HG02623 (cell line): ENCODE measurements at regions not wholly inside any gene's neighbourhood (a gene's known extent, or its start where the extent isn't known, plus 50 kb on each side); places are given as distances from the start of the nearest gene placed in this dataset.
A peak's percentile ranks its signal among the peaks of the same experiment; 100 is the strongest.
"Not testable (repeated sequence)": the region's sequence is repeated elsewhere in the genome, so short reads cannot be mapped to it uniquely, and the experiment has no call there.

ENCODE experiments used
- ATAC-seq: cut with Tn5 transposase; IDR thresholded peaks from one replicate; pipeline ENCODE4 v1.9.1; 2021; ENCODE audit warnings: moderate library complexity; ENCODE audit not compliant: unreplicated experiment

- ATAC-seq, result no peak
Observed at GRCh38 chr4:81375745-81376144, 96.0 kb downstream of the RASGEF1B start.

- ATAC-seq, result no peak
Observed at GRCh38 chr4:81369886-81370285, 101.8 kb downstream of the RASGEF1B start.

GRCh38 chr4:81366779-81367178, 104.9 kb downstream of the RASGEF1B start:
- no peak for ATAC-seq

DNA sequence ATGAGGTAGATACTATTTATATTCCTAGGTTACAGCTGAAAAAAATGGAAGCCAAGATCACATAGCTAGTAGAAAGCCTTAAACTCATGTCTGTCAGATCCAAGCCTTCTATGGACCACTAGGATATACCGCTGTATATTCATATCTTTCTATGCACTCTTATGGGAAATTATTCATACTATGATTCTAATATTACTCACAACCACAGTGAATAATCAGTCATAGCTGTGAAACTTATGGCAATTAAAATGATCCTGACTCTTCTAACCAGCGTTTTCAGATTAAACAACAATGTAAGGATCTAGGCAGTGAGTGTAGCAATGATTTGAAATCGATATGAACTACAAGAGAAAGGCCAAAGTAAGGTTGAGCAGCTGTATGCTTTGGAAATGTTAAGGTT, 111.0 kb downstream of the RASGEF1B start:
- ATAC-seq, result no peak

- no peak for ATAC-seq
Observed at GRCh38 chr4:81359207-81359606, 112.5 kb downstream of the RASGEF1B start.

- no peak for ATAC-seq
Observed at GRCh38 chr4:81358154-81358553, 113.6 kb downstream of the RASGEF1B start.

- no peak for ATAC-seq
Observed at GRCh38 chr4:81356621-81357020, 115.1 kb downstream of the RASGEF1B start.

GRCh38 chr4:81355136-81355535, 116.6 kb downstream of the RASGEF1B start:
- ATAC-seq, result no peak

DNA sequence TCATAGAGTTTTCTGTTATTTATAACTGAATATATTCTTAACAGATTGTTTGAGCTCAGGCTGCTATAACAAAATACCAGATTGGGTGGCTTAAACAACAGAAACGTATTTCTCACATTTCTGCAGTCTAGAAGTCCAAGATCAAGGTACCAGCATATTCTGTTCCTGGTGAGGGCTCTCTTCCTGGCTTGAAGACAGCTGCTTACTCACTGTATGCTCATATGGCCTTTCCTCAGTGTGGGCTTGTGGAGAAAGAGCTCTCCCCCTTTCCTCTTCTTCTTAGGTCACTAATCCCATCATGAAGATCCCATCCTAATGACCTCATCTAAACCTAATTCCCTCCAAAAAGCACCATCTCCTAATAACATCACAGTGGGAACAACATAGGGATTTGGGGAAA, 117.8 kb downstream of the RASGEF1B start:
- ATAC-seq, result no peak

DNA sequence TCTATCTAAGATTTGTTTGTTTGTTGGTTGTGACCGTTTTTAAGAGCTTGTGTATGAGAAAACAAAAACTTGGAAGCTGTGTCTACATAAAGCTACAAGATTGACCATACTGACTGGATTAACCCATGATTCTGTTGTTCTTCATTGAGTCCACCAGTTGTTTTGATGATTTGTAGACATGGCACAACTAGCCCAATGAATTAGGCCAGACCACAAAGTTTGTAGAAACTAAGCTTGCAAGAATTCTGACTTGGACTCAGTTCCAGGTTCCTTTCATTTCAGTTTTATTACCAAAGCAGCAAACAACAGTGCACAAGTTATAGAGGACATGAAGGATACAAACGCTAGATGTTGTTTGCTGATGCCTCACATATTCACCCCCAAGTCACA, 119.3 kb downstream of the RASGEF1B start:
- ATAC-seq, result no peak

DNA sequence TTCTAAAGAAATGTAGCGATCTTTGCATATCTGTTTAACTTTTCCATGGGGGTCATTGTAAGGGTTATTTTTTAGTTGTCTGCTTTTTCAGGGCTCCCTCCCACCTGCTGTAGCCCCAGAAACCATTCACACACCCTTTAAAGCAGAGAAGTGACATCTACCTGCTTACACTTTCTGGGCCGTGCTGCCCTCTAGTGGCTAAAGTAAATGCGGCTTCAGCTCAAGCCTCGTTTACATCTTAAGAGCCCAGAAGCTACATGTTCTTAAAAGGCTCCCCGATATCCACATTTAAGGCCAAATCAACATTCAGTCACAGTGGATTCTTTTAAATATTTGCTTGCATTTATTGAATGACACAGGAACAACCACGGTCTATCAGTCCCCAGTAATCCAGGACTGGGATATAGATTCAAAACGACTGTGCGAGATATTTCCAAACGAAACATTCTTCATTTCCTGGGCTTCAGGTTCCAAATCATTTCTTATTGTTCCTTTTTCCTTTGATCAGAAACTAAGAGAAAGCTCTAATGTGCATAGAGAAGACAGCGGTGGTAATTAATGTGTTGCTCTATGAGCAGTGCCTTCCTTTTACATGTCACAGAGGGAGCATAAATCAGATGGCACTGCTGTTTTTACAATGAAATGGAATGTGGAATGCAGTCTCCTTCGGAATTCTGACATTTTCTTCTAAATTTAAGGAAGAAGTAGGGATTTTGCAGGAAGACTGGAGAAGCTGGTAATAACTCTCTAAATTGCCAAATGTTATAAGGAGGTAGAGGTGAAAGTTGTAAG, 119.9 kb downstream of the RASGEF1B start:
- peak; percentile 93 for ATAC-seq

GRCh38 chr4:81350040-81350439, 121.7 kb downstream of the RASGEF1B start:
- ATAC-seq, result no peak

GRCh38 chr4:81348778-81349094, 123.0 kb downstream of the RASGEF1B start:
- no peak for ATAC-seq

DNA sequence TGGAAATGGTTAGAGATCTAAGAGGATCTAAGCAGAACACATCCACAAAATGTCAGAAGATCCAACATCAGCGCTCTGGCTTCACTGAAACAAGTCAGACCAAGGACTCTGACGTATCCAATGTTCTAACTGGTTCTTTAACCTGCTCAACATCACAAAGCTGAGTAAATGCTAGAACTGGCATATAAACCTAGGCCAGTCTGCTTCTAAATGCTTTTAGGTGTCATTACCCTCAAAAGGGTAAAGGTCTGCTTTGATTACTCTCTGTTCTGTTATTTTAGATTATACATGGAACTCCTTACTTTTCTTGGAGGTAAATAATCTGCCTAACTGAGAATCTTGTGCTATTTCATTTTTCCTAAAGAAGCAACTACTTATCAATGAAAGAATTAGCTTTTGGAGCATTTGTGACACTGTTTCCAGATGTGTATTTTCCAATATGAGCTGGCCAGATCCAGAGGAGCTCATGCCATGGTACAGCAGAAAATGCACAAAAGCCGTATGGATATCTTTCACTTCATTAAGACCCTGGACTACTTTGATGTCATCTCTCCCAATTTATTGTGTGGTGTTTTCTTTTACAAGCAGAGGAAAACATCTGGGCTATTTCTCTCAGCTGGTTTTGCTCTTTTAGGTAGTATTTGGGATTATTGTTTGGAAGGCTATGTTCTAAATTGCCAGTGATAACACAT, 123.5 kb downstream of the RASGEF1B start:
- no peak for ATAC-seq

GRCh38 chr4:81346719-81347118, 125.0 kb downstream of the RASGEF1B start:
- ATAC-seq, result no peak

DNA sequence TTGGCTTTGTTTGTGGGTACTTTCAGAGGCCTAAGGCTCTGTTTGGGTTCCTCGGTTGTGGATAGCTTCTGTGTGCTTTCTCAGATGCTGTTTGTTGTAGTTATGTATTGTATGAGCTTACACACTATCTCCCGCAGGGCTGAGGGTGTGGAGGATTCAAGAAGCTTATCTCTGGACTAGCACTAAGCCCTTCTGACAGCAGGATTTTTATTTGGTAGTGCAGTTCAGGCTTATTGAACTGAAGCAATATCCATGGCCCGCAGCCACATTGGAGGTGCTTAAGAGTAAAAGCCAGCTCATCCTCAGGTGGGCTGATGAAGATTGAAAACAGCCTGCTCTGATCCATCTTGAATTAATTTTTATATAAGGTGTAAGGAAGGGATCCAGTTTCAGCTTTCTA, 128.2 kb downstream of the RASGEF1B start:
- ATAC-seq, result no peak

DNA sequence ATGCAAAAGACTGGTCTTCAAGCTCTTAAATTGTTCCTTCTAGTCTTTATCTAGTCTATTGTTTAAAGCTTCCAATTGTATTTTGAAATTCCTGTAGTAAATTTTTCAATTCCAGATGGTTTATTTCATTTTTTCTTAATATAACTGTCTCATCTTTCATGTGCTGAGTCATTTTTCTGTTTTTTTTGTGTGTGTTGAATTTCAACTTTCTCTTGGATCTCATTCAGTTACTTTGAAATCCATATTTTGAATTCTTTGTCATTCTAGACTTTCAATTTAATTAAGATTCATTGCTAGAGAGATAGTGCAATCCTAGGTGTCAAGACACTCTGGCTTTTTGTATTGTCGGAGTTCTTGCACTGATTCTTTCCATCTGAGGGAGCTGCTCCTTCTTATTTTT, 128.0 kb upstream of the PRKG2 start:
- no peak for ATAC-seq

- ATAC-seq, result no peak
Observed at GRCh38 chr4:81337211-81337610, 122.2 kb upstream of the PRKG2 start.

- ATAC-seq, result no peak
Observed at GRCh38 chr4:81335122-81335912, 120.3 kb upstream of the PRKG2 start.

- no peak for ATAC-seq
Observed at GRCh38 chr4:81330018-81330417, 115.0 kb upstream of the PRKG2 start.

GRCh38 chr4:81326581-81326980, 111.6 kb upstream of the PRKG2 start:
- ATAC-seq, result no peak

DNA sequence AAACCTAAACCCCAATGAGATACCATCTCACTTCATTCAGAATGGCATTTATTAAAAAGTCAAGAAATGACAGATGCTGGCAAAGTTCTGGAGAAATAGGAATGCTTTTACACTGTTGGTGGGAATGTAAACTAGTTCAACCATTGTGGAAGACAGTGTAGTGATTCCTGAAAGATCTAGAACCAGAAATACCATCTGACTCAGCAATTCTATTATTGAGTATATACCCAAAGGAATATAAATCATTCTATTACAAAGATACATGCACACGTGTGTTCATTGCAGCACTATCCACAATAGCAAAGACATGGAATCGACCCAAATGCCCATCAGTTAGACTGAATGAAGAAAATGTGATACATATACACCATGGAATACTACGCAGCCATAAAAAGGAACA, 109.6 kb upstream of the PRKG2 start:
- ATAC-seq, result not testable (repeated sequence)
